ENCODE measurements at regions not wholly inside any gene's neighbourhood (a gene's known extent, or its start where the extent isn't known, plus 50 kb on each side); places are given as distances from the start of the nearest gene placed in this dataset.

GRCh38 chr6:29884261-29884660, 56.6 kb downstream of the HLA-G start:
- Mint-ChIP-seq H3K27me3 (peaks cover 17% of the 10 kb centered on the region), H3K4me3 (no peak overlapping the region), H3K36me3 (ENCODE audit: low read depth) (peaks cover 7% of the 10 kb centered on the region), H3K9me3 (no peaks in the 10 kb centered on the region), H3K4me1 (ENCODE audit: low read depth) (peaks cover 16% of the 10 kb centered on the region), H3K27ac (no peak overlapping the region)
- intact Hi-C loops (cut with micrococcal nuclease) = no loop called here

DNA sequence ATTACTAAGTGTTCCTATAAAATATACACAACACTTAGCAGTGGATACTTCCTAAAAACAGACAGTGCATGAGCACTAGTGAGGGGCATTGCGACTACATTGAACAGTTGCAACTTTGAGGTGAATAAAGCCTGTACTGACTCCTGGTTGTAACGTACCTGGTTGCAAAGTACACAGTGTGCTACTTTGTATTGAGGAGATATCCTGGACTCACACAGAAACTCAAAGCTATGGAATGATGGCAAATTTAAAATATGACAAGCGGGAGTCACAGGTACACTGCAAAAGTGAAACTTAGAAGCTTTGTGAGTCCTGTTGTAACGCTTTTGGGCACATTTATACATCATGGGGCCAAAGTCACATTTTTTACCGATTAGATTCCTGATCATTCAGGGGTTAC, 55.6 kb upstream of the HLA-A start:
- Mint-ChIP-seq H3K27ac (no peak overlapping the region), H3K27me3 (peaks cover 17% of the 10 kb centered on the region), H3K36me3 (ENCODE audit: low read depth) (peaks cover 7% of the 10 kb centered on the region), H3K4me3 (no peak overlapping the region), H3K4me1 (ENCODE audit: low read depth) (peaks cover 16% of the 10 kb centered on the region), H3K9me3 (no peaks in the 10 kb centered on the region)
- intact Hi-C loops (cut with micrococcal nuclease) = loop anchor here (5.0 kb wide), 2 partner anchors 41 to 91 kb away; no protein-coding TSS in a partner anchor

DNA sequence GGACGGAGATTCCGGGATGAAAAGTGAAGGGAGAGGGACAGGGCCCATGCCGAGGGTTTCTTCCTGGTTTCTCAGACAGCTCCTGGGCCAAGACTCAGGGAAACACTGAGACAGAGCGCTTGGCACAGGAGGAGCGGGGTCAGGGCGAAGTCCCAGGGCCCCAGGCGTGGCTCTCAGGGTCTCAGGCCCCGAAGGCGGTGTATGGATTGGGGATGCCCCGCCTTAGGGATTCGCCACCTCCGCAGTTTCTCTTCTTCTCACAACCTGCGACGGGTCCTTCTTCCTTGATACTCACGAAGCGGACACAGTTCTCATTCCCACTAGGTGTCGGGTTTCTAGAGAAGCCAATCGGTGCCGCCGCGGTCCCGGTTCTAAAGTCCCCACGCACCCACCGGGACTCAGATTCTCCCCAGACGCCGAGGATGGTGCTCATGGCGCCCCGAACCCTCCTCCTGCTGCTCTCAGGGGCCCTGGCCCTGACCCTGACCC, 55.0 kb upstream of the HLA-A start:
- Mint-ChIP-seq H3K27ac (peak overlapping the region; percentile 89), H3K9me3 (no peaks in the 10 kb centered on the region), H3K4me1 (ENCODE audit: low read depth) (peaks cover 16% of the 10 kb centered on the region), H3K36me3 (ENCODE audit: low read depth) (peaks cover 7% of the 10 kb centered on the region), H3K4me3 (peak overlapping the region; percentile 74), H3K27me3 (peaks cover 17% of the 10 kb centered on the region)
- intact Hi-C loops (cut with micrococcal nuclease) = loop anchor here (5.0 kb wide), 2 partner anchors 40 to 90 kb away; no protein-coding TSS in a partner anchor

GRCh38 chr6:29887819-29888776, 54.2 kb upstream of the HLA-A start:
- intact Hi-C loops (cut with micrococcal nuclease) = loop anchor here (5.0 kb wide), 2 partner anchors 39 to 89 kb away; no protein-coding TSS in a partner anchor
- Mint-ChIP-seq H3K4me3 (peak overlapping the region; percentile 74), H3K36me3 (ENCODE audit: low read depth) (peaks cover 7% of the 10 kb centered on the region), H3K27ac (peak overlapping the region; percentile 89), H3K9me3 (no peaks in the 10 kb centered on the region), H3K4me1 (ENCODE audit: low read depth) (peaks cover 16% of the 10 kb centered on the region), H3K27me3 (peaks cover 17% of the 10 kb centered on the region)
